Lower leg skin (tissue), 3 donors: ENCODE measurements at regions not wholly inside any gene's neighbourhood (a gene's known extent, or its start where the extent isn't known, plus 50 kb on each side); places are given as distances from the start of the nearest gene placed in this dataset.

Experiments used
- CTCF ChIP-seq, 3 donors: fragments of 450-650 bp; IDR thresholded peaks; one replicate each; pipeline ENCODE4 v1.5.1; 2016; ENCODE audit warnings: antibody characterized with exemption in 3 of 3, mild to moderate bottlenecking in 3 of 3, moderate library complexity in 2 of 3
- POLR2A ChIP-seq, 2 donors: fragments of 450-650 bp; IDR thresholded peaks; one replicate each; pipeline ENCODE4 v1.6.1; 2016 to 2017; ENCODE audit warnings: antibody characterized with exemption in 2 of 2, mild to moderate bottlenecking in 1 of 2, moderate library complexity in 1 of 2

- TF ChIP-seq CTCF (IDR thresholded peaks at IDR 0.05) (no peak), POLR2A (IDR thresholded peaks at IDR 0.05) (no peak)
These were observed 656.6 kb downstream of the TBC1D4 start for GRCh38 chr13:74825152-74825937.
